ENCODE measurements at regions not wholly inside any gene's neighbourhood (a gene's known extent, or its start where the extent isn't known, plus 50 kb on each side); places are given as distances from the start of the nearest gene placed in this dataset.

- Mint-ChIP-seq H3K36me3 (no peaks in the 10 kb centered on the region), H3K27ac (no peak overlapping the region), H3K4me3 (no peak overlapping the region), H3K27me3 (ENCODE audit: low read depth) (peaks cover 22% of the 10 kb centered on the region), H3K4me1 (no peaks in the 10 kb centered on the region), H3K9me3 (no peaks in the 10 kb centered on the region)
- TF ChIP-seq CTCF (IDR thresholded peaks at IDR 0.05; ENCODE audit: unreplicated experiment) = no peak
- no peak for DNase-seq (ENCODE audit: low spot score in 2 of 2, unreplicated experiment in 2 of 2)
Observed at GRCh38 chr14:24693353-24693737, 59.4 kb upstream of the GZMB start.

GRCh38 chr14:24692382-24693352 lies 58.7 kb upstream of the GZMB start:
- no peaks in the 10 kb centered on the region for H3K4me1 Mint-ChIP-seq
- no peak overlapping the region for H3K27ac Mint-ChIP-seq

GRCh38 chr14:24690492-24690891 lies 56.5 kb upstream of the GZMB start:
- Mint-ChIP-seq H3K27me3 (ENCODE audit: low read depth) (peaks cover 32% of the 10 kb centered on the region), H3K36me3 (no peaks in the 10 kb centered on the region), H3K4me1 (no peaks in the 10 kb centered on the region), H3K9me3 (no peaks in the 10 kb centered on the region), H3K27ac (no peak overlapping the region), H3K4me3 (no peak overlapping the region)
- no peak for TF ChIP-seq CTCF (IDR thresholded peaks at IDR 0.05; ENCODE audit: unreplicated experiment)
- DNase-seq (ENCODE audit: low spot score in 2 of 2, unreplicated experiment in 2 of 2) = no peak

More at GRCh38 chr14:24692382-24693352, 58.7 kb upstream of the GZMB start:
- Mint-ChIP-seq H3K4me3 (no peak overlapping the region), H3K36me3 (no peaks in the 10 kb centered on the region), H3K27me3 (ENCODE audit: low read depth) (peaks cover 27% of the 10 kb centered on the region), H3K9me3 (no peaks in the 10 kb centered on the region)
- TF ChIP-seq CTCF (IDR thresholded peaks at IDR 0.05; ENCODE audit: unreplicated experiment) = no peak
- no peak for DNase-seq (ENCODE audit: low spot score in 2 of 2, unreplicated experiment in 2 of 2)

GRCh38 chr14:24688030-24688658 lies 54.2 kb upstream of the GZMB start:
- Mint-ChIP-seq H3K4me3 (no peak overlapping the region), H3K9me3 (no peaks in the 10 kb centered on the region), H3K36me3 (no peaks in the 10 kb centered on the region), H3K4me1 (no peaks in the 10 kb centered on the region), H3K27ac (no peak overlapping the region), H3K27me3 (ENCODE audit: low read depth) (peaks cover 36% of the 10 kb centered on the region)
- DNase-seq (ENCODE audit: low spot score in 2 of 2, unreplicated experiment in 2 of 2) = no peak
- TF ChIP-seq CTCF (IDR thresholded peaks at IDR 0.05; ENCODE audit: unreplicated experiment) = no peak

Data from mesothelial cell of epicardium (in vitro differentiated cells).